GM20431 (cell line): ENCODE measurements at regions not wholly inside any gene's neighbourhood (a gene's known extent, or its start where the extent isn't known, plus 50 kb on each side); places are given as distances from the start of the nearest gene placed in this dataset.

Experiments
- in situ Hi-C: fragments of 300-500 bp; cut with MseI, MboI; formaldehyde crosslinking; loops from one replicate; pipeline ENCODE4 v1.15.0; 2020; ENCODE audit warnings: low sequenced_read_pairs; ENCODE audit not compliant: unreplicated experiment

DNA sequence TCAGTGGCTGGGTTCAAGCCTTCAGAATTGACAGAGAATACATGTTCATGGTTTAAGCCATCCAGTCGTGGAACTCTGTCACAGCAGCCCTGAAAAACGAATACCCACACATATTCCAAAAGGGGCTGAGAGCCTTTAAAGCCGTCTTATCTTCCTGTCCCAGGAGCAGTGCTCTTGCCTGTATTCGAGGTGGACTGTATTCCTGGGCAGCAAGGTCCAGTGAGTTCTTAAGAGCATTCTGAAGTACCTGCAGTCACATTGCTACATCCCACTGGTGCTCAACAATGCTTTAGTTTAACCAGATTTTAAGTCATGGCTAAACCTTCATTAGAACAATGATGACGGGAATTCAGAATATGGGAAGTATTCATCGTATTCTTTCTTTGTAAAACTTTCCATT is 380.7 kb upstream of the KLF4 start:
- in situ Hi-C loops, result no loop called here

DNA sequence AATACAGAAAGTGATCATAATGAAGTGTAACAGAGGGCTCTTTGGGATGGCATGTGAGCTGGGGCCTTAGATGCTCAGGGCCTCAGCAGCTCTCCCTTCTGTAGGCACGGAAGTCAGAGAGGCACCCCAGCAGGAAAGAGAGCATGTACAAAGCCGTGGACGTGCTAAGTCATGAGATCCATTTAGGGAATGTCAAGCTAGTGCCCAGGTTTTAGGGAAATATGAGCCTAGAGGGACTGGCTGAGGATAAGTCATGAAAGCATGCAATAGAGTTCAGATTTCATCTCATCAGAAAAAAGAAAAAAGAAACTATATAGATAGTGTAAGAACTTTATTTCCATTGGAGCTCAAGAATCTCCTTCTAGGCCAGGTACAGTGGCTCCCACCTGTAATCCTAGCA is 379.5 kb upstream of the KLF4 start:
- in situ Hi-C loops, result no loop called here

DNA sequence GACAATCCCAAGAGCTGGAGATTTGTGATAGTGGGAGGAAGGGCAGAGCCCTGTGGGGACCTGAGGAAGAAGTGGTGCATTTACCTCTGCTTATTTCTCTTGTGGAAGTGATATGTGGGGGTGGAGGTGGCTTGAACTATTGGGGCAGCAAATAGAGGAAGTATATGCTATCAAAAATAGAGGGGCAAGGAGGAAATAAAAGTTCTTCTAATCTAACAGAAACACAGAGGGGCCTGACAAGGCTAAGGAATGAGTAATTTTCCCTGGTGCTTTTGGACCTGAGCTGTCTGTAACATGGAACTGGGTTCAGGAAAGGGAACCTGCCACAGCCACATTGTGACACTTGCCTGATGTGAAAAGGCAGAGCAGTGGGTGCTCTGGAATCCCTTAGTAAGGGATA is 378.6 kb upstream of the KLF4 start:
- in situ Hi-C loops, result no loop called here

DNA sequence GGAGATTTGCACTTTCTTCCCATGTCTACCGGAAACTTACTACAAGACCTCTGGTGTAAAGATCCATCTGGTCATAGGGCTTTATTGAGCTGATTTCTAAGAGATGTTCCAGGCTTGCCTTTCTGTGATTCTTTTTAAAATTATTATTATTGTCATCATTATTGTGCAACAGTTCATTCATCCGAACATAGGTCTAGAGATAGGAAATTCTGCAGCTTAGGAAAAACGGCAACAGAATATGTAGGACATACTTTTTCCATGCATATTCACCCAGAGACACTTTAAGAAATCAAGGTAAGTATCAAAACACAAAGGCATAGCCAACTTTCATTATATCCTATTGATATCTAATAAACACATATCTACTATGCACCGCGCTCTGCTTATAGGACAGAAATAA is 378.2 kb upstream of the KLF4 start:
- in situ Hi-C loops, result no loop called here

DNA sequence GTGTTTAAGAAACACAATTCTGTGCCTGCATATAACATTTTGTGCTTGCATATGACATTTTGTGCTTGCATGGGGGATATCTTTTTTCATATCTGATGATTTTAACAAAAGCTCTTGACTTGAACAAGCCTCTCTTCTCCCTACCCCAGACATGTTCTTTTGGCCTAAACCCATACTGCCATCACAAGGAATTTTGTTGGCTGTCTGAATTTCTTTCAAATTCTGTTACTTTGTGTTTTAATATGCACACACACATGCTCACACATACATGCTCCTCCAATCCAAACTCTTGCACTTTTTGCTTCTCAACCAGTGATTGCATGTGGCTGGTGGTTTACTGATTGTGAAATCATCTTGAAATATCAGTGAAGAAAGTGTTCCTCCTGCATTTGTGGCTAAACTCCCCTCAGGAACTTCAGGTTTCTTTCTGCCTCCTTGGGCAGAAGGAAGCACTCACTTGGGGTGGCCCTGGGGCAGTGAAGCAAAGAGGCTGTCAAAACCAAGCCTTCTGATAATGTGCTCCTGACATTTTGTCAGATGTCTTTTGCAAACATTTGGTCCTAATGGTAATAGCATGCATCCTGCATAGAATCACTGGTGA is 377.2 kb upstream of the KLF4 start:
- in situ Hi-C loops, result no loop called here

DNA sequence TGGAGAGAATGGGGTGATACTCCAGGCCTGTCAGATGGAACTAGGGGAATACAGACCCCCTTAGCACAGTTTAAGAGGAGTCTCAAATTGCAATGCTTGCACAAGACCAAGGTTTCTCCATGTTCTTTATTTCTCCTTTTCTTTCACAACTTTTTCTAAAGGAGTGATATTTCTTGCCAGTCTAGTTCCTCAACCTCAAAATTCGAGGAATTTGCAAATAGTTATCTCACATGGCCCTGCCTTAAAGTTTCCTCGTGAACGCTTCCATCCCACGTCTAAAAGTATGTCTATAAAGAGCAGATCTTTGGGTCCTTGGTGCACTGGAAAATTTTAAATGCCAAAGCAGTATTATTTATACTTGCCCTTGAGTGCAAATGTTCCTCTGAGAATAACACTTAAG is 373.8 kb upstream of the KLF4 start:
- in situ Hi-C loops, result no loop called here

DNA sequence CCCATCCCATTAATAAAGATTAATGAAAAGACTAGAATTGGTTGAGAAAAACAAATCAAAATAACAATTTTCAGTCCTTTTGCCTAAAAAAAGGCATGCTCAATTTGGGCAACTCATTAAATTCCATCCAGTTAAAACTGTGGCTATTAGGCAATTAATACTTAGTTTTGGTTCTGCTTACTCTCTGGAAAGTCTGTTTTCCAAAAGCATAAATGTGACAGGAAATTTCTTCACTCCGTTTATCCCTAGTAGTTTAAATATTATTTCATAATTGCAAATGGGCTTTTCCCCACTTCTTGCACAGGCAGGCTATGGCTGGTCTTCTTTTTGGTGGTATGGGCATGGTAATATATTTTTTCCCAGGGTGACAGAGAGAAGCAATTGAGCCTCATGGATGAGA is 373.3 kb upstream of the KLF4 start:
- in situ Hi-C loops, result no loop called here

DNA sequence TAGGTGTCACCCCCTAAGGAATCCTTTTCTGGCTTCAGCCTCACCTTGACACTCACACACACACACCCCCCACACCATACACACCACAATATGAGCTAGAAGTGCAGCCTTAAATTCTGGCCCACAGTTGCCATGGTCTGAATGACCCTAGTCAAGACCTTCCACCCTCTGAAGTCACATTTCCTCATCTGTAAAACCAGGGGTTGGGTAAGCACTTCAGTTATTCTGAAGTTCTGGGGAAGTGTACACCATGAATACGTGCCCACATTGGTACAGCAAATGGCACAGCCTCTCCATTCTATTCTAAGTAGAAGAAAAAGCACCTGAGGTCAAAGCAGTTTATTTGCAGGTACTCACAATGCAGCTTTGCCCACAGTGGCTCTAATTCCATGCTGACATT is 372.8 kb upstream of the KLF4 start:
- in situ Hi-C loops, result no loop called here

DNA sequence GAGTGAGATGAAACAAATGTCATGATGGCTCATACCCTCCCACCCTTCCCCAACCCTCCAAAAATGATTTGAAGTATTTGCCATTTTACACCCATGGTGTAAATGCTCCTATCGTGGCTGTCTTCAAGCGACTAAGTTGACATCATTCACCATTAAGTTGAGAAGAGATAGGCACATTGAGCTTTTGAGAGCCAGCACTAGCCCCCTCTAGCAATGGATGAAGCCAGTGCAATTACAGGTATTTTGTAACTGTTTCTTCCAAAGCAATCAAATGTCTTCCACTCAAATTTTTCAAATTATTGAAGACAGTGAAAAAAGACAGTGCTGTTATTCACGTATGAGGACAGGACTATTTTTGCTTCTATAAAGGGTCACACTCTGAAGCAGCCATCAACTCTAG is 371.5 kb upstream of the KLF4 start:
- in situ Hi-C loops, result no loop called here

DNA sequence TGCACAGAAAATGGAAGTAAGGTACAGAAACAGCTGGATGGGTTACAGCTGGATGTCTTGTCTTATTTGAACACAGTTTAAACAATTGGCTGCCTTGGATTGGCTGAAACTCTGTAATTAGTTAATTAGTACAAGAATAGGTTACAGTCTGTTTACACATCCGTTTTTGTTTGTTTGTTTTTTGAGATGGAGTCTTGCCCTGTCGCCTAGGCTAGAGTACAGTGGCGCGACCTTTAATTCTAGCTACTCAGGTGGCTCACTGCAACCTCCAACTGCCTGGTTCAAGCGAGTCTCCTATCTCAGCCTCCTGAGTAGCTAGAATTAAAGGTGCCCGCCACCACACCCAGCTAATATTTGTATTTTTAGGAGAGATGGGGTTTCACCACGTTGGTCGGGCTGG is 368.7 kb upstream of the KLF4 start:
- in situ Hi-C loops, result no loop called here

DNA sequence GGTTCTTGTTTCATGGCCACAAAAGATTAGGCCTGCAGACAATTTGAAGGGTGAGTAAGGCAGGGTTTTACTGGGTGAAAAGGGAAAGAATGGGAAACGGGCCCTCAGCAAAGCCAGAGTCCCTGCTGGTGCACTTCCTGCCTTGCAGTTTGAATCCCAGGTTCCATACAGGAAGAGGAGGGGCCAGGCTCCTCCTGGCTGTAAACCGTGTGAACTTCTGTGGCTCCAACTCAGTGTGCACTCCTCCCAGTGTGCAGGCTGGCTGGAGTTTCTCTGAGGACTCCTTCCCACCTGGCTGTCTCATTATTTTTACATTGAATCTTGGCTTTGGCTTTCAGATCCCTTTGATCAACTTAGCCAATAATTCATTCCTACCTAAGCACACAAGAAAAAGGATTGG is 367.1 kb upstream of the KLF4 start:
- in situ Hi-C loops, result no loop called here

DNA sequence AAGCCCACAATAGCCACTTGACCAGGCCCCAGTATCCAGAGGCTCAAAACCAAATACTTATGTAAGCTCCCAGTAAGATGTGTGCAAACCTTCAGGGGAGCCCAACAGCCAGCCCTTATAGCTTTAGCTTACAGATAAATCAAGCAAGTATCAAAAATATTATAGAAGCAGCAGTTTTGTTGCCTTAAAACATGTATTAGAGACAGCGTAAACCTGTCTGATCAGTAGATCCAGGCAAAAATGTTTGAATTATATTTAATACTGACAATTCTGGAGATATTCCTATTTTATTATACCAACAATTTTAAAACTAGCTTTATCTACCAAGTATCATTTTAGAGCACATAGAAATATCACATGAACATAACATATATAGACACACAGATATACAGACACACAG is 365.6 kb upstream of the KLF4 start:
- in situ Hi-C loops, result no loop called here

DNA sequence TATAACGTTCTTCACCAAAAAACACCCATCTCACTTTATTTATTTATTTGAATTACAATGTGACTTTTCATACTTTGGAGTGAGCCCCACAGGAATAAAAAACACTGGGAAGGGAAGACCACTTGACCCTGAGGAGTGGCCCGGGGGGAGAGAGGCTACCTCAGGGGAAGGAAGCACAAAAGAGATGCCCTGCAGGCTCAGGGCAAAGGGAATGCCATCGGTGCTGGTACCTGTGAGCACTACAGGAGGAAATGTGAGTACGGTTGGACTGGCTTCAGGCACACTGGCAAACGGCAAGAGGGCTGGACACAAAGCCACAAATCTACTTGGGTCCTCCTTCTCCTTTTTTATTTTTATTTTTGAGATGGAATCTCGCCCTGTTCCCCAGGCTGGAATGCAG is 363.9 kb upstream of the KLF4 start:
- in situ Hi-C loops, result no loop called here

DNA sequence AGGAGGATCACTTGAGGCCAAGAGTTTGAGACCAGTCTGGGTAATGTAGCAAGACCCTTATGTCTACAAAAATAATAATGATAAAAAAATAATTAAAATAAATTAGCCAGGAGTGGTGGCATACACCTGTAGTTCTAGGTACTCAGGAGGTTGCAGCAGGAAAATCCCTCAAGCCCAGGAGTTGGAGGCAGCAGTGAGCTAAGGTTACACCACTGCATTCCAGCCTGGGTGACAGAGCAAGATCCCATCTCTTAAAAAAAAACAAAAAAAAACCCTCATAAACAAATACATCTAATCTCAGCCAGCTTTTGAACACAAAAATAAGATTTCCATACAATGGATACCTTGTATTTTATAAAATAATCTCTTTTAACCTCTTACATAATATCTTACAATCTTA is 363.3 kb upstream of the KLF4 start:
- in situ Hi-C loops, result no loop called here

DNA sequence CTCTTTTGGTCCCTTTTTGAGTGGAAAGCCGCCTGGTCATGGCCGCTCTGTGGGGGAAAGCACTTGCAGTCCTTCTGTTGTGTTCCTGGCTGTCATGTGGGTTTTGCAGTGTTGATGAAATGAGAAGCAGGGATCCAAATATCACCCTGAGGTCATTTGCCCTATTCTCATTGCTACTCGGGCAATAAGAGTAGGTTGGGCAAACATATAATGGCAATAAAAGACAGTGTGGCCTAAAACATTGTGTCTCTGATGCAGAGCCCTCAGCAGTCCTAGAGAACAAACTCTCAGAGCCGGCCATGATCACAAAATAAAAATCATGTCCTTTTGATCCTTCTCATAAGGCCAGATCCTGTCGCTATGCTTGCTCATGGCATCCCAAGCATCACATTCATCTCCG is 361.1 kb upstream of the KLF4 start:
- in situ Hi-C loops, result no loop called here

DNA sequence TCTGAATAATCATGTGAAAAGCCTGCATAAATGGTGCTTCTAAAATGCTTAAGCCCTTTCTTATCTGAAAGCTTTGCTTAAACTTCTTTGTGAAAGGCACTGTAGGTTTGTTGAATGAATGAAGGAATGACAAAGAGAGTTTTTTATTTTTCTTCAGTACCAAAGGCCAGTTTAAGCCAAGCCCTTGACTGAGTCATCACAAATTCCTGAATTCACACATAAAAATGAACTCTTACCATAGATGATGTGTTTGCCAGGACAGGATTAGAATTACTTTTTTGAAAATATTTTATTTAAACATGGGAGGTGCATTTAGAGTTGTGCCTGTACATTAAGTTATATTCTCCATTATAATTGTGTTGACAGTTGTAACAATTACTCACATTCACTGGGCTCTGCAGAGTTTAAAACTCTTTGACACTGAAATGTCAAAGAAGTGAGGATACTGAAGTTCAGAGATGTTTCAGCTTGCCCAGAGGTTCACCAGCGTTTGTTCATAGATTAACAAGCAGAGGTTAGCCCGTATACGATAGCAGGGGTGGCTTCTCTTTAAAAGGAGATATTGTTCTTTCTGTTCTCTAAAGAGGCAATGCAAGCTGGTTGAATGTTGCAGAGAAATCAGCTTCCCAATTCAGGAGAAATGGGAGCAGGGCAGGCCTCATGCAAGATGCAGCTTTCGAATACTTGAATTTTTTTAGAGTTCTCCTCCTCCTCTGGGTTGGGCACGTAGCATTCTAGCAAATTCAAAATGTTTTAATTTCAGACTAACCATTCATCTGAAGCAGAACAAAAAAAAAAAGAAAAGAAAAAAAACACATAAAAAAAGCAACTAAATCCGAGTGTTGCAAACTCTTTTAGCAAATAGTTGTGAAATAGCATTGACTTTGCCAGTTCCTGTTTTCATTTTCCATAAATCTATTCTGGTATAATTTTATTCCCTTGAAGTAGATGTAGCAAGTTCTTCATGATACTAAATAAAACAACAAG is 358.7 kb upstream of the KLF4 start:
- in situ Hi-C loops, result no loop called here

DNA sequence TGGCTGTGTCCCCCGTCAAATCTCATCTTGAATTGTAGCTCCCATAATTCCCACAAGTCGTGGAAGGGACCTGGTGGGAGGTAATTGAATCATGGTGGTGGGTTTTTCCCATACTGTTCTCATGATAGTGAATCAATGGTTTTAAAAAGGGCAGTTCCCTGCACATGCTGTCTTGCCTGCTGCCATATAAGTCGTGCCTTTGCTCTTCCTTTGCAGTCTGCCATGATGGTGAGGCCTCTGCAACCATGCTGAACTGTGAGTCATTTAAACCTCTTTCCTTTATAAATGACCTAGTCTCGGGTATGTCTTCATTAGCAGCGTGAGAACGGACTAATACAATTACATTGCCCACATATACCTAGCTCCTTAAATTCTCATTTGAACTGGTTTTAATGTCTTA is 353.0 kb upstream of the KLF4 start:
- in situ Hi-C loops, result no loop called here

DNA sequence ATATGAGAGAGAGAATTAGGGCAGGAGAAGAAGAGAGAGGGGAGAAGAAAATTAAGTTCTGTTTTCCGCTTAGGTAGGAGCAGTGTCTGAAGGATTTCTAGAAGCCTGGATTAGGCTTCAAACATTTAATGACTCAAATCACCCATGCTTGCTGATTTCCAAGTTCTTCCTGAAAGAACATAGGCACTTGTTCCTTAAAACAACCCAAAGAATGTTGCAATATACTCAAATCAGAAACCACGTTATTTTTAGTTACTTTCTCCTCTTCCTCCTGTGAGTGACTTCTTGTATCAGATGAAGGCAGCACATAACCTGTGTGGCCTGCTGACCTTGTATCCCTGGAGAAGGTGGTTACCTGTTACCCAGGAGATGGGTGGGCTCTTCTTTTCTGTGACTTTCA is 351.5 kb upstream of the KLF4 start:
- in situ Hi-C loops, result no loop called here

DNA sequence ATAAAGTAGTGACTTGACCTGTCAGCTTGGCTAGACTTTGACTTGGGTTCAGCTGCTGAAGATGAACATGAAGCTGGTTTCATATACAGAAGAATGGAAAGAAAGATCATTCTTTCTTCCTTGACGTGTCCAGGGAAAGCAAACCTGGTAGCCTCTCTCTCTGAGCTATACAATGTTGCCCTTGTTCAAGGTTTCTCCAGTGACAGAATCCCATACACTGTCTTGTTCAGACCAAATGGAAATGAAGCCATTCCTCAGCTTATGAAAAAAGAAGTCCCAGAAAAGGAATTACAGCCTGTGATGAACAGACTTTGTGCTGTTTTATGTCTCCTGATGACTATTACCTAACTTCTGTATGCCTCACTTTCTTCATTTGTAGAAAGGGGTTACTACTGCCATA is 349.8 kb upstream of the KLF4 start:
- in situ Hi-C loops, result no loop called here

DNA sequence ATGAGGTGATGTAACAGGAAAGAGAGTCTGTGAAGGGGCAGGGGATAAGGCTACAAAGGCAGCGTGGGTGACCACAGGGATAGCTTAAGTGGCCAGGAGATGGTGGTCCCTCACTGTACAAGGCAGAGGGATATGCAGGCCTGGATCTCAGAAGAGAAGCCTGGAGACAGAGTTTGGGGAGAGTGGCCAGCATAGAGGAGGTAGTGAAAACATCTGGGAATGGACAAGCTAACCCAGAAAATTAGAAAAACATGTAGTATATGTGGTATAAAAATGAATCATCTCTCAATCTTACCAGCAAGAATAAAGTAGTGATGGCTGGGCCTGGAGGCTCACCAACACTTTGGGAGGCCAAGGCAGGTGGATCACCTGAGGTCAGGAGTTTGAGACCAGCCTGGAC is 349.2 kb upstream of the KLF4 start:
- in situ Hi-C loops, result no loop called here

DNA sequence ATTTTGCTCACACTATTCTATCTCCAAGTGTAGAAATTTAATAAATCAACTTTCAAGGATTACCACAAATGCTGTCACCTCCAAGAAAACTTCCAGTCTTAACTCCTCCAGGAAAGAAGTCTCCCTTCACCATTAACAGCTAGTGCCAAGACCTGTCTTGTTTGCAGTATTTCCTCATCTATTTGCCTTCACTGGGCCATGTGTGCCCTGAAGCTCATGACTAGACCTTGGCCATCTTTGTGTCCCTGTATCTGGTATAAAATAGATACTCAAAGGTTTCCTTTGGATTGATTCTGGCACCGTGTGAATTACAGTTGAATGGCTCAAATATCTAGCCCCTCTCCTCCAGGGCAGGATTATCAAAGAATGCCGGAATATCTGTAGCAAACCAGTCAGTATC is 346.7 kb upstream of the KLF4 start:
- in situ Hi-C loops, result no loop called here

DNA sequence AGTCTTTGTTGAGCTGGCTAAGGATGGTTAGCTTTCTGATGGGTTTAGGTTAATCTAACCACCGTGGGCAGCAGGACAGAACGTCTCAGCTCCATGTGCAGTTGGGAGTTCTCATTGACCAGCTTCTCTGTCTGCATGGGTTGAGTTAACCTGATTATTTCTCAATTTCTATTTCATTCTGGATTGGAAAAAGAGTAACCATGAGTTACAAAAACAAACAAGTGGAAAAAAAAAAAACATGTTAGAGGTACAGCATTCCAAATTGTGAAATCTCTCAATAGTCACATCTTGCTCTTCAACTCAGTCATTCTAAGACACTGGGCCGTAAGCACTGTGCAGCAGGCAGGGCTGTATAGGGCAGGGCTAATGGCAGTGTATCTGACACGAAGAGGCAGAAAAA is 343.7 kb upstream of the KLF4 start:
- in situ Hi-C loops, result no loop called here
